ENCODE measurements at regions not wholly inside any gene's neighbourhood (a gene's known extent, or its start where the extent isn't known, plus 50 kb on each side); places are given as distances from the start of the nearest gene placed in this dataset.

DNA sequence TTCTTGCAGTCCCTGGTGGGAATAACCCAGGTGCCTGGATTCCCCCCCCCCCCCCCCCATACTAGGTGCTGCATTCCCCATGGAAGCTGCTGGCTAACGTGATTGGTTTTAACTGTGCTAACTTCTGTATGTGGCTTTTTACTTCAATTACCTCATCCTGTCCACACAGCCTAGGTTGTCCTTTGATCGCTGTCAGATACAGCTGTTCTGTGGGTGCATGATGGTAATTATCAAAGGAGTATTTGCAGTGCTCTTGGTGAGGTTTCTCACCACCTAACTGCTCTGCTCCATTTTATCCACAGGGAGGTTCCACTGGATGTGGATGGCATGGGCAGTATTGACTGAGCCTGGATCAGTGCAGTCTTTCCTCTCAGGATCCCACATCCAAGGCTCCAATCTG is 93.0 kb downstream of the ZNF518B start:
- Histone ChIP-seq H3K27me3 (no peaks in the 10 kb centered on the region), H3K4me3 (no peak overlapping the region), H3K9me3 (no peaks in the 10 kb centered on the region), H3K4me1 (no peaks in the 10 kb centered on the region), H3K36me3 (no peaks in the 10 kb centered on the region), H3K27ac (no peak overlapping the region)
- peak in 1 of 2 donors; percentile 49 for DNase-seq (ENCODE audit: extremely low spot score in 2 of 2)
- intact Hi-C loops (cut with DNase I) = no loop called here
- TF ChIP-seq, protein P1, sequence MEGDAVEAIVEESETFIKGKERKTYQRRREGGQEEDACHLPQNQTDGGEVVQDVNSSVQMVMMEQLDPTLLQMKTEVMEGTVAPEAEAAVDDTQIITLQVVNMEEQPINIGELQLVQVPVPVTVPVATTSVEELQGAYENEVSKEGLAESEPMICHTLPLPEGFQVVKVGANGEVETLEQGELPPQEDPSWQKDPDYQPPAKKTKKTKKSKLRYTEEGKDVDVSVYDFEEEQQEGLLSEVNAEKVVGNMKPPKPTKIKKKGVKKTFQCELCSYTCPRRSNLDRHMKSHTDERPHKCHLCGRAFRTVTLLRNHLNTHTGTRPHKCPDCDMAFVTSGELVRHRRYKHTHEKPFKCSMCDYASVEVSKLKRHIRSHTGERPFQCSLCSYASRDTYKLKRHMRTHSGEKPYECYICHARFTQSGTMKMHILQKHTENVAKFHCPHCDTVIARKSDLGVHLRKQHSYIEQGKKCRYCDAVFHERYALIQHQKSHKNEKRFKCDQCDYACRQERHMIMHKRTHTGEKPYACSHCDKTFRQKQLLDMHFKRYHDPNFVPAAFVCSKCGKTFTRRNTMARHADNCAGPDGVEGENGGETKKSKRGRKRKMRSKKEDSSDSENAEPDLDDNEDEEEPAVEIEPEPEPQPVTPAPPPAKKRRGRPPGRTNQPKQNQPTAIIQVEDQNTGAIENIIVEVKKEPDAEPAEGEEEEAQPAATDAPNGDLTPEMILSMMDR (IDR thresholded peaks at IDR 0.05) = no peak
- TF ChIP-seq POLR2A (IDR thresholded peaks at IDR 0.05) (no peak), POLR2AphosphoS5 (IDR thresholded peaks at IDR 0.05; ENCODE audit: insufficient read depth in 1 of 2, low read depth in 1 of 2) (no peak)

GRCh38 chr4:10354746-10355145 is 102.5 kb downstream of the ZNF518B start:
- TF ChIP-seq POLR2AphosphoS5 (IDR thresholded peaks at IDR 0.05; ENCODE audit: insufficient read depth in 1 of 2, low read depth in 1 of 2) = no peak
- TF ChIP-seq, protein P1 (IDR thresholded peaks at IDR 0.05) = no peak
- TF ChIP-seq POLR2A (IDR thresholded peaks at IDR 0.05) = no peak
- H3K9me3 ChIP-seq = no peaks in the 10 kb centered on the region
- DNase-seq (ENCODE audit: extremely low spot score in 2 of 2) = no peak

GRCh38 chr4:10354225-10354624 is 103.0 kb downstream of the ZNF518B start:
- Histone ChIP-seq H3K4me1 (no peaks in the 10 kb centered on the region), H3K4me3 (no peak overlapping the region), H3K27ac (no peak overlapping the region), H3K36me3 (no peaks in the 10 kb centered on the region), H3K9me3 (no peaks in the 10 kb centered on the region), H3K27me3 (no peaks in the 10 kb centered on the region)
- intact Hi-C loops (cut with DNase I) = no loop called here
- TF ChIP-seq POLR2A (IDR thresholded peaks at IDR 0.05) = no peak
- TF ChIP-seq, protein P1 (IDR thresholded peaks at IDR 0.05) = no peak
- TF ChIP-seq POLR2AphosphoS5 (IDR thresholded peaks at IDR 0.05; ENCODE audit: insufficient read depth in 1 of 2, low read depth in 1 of 2) = no peak
- DNase-seq (ENCODE audit: extremely low spot score in 2 of 2) = no peak

More at GRCh38 chr4:10354746-10355145, 102.5 kb downstream of the ZNF518B start:
- H3K27ac ChIP-seq = no peak overlapping the region
- no peaks in the 10 kb centered on the region for H3K36me3 ChIP-seq
- no peaks in the 10 kb centered on the region for H3K4me1 ChIP-seq
- H3K4me3 ChIP-seq = no peak overlapping the region
- no peaks in the 10 kb centered on the region for H3K27me3 ChIP-seq
- intact Hi-C loops (cut with DNase I) = no loop called here

GRCh38 chr4:10353110-10353509 is 104.1 kb downstream of the ZNF518B start:
- H3K27me3 ChIP-seq = no peaks in the 10 kb centered on the region
- no peak overlapping the region for H3K4me3 ChIP-seq
- no peaks in the 10 kb centered on the region for H3K9me3 ChIP-seq
- no peak for TF ChIP-seq POLR2A (IDR thresholded peaks at IDR 0.05)
- TF ChIP-seq, protein P1 (IDR thresholded peaks at IDR 0.05) = no peak
- TF ChIP-seq POLR2AphosphoS5 (IDR thresholded peaks at IDR 0.05; ENCODE audit: insufficient read depth in 1 of 2, low read depth in 1 of 2) = no peak
- H3K36me3 ChIP-seq = no peaks in the 10 kb centered on the region
- no peak for DNase-seq (ENCODE audit: extremely low spot score in 2 of 2)
- H3K27ac ChIP-seq = no peak overlapping the region
- intact Hi-C loops (cut with DNase I) = no loop called here
- H3K4me1 ChIP-seq = no peaks in the 10 kb centered on the region

GRCh38 chr4:10348241-10348640 is 109.0 kb downstream of the ZNF518B start:
- intact Hi-C loops (cut with DNase I) = no loop called here
- no peaks in the 10 kb centered on the region for H3K36me3 ChIP-seq
- no peak for DNase-seq (ENCODE audit: extremely low spot score in 2 of 2)
- TF ChIP-seq POLR2A (IDR thresholded peaks at IDR 0.05) (no peak), POLR2AphosphoS5 (IDR thresholded peaks at IDR 0.05; ENCODE audit: insufficient read depth in 1 of 2, low read depth in 1 of 2) (no peak)
- TF ChIP-seq, protein P1 (IDR thresholded peaks at IDR 0.05) = no peak
- H3K27ac ChIP-seq = no peak overlapping the region
- H3K27me3 ChIP-seq = no peaks in the 10 kb centered on the region
- no peaks in the 10 kb centered on the region for H3K9me3 ChIP-seq
- no peak overlapping the region for H3K4me3 ChIP-seq
- no peaks in the 10 kb centered on the region for H3K4me1 ChIP-seq

Data from vagina (tissue), 2 donors.